GM13976 (cell line): ENCODE measurements at regions not wholly inside any gene's neighbourhood (a gene's known extent, or its start where the extent isn't known, plus 50 kb on each side); places are given as distances from the start of the nearest gene placed in this dataset.
A peak's percentile ranks its signal among the peaks of the same experiment; 100 is the strongest.

ENCODE experiments used
- DNase-seq: peaks from one replicate; pipeline ENCODE4 v3.0.0; 2012; ENCODE audit warnings: low spot score
- CTCF ChIP-seq: IDR thresholded peaks from 2 replicates; pipeline ENCODE4 v1.5.1; 2012; ENCODE audit warnings: borderline replicate concordance, mild to moderate bottlenecking; ENCODE audit not compliant: insufficient read depth; ENCODE audit errors: extremely low read depth, missing control alignments, control extremely low read depth
- in situ Hi-C: fragments of 300-500 bp; cut with MboI; formaldehyde crosslinking; loops from one replicate; pipeline ENCODE4 v1.12.0; 2022; ENCODE audit warnings: low sequenced_read_pairs, mixed read lengths, inconsistent platforms; ENCODE audit not compliant: unreplicated experiment

- in situ Hi-C loops = no loop called here
- no peak for TF ChIP-seq CTCF
- DNase-seq = no peak
Measured at GRCh38 chr9:117595650-117596049, 108.6 kb upstream of the TLR4 start.

GRCh38 chr9:117587263-117587662 is 116.9 kb upstream of the TLR4 start:
- in situ Hi-C loops = no loop called here
- TF ChIP-seq CTCF = no peak
- DNase-seq = no peak

GRCh38 chr9:117574099-117574498 is 130.1 kb upstream of the TLR4 start:
- in situ Hi-C loops = no loop called here
- DNase-seq = no peak
- no peak for TF ChIP-seq CTCF

GRCh38 chr9:117564839-117565238 is 139.4 kb upstream of the TLR4 start:
- no peak for DNase-seq
- no peak for TF ChIP-seq CTCF
- in situ Hi-C loops = no loop called here

GRCh38 chr9:117561761-117562160 is 142.4 kb upstream of the TLR4 start:
- no peak for DNase-seq
- TF ChIP-seq CTCF = no peak
- in situ Hi-C loops = no loop called here

GRCh38 chr9:117555964-117556629 is 141.2 kb upstream of the ASTN2 start:
- DNase-seq = peak; percentile 57
- TF ChIP-seq CTCF = peak; percentile 58
- in situ Hi-C loops = no loop called here
